ENCODE measurements at regions not wholly inside any gene's neighbourhood (a gene's known extent, or its start where the extent isn't known, plus 50 kb on each side); places are given as distances from the start of the nearest gene placed in this dataset.

GRCh38 chr18:2121224-2121623 is 450.1 kb downstream of the METTL4 start:
- no peak for DNase-seq (ENCODE audit: low spot score)
- Mint-ChIP-seq H3K27ac (no peak overlapping the region), H3K9me3 (no peaks in the 10 kb centered on the region), H3K36me3 (no peaks in the 10 kb centered on the region; the same call in 1 of the 2 replicates), H3K4me3 (no peak overlapping the region), H3K27me3 (ENCODE audit: low read depth) (no peaks in the 10 kb centered on the region), H3K4me1 (no peaks in the 10 kb centered on the region)
- TF ChIP-seq ZNF281 (CRISPR knock-in tag; IDR thresholded peaks at IDR 0.05) = no peak
- no peak for TF ChIP-seq ATF2 (CRISPR knock-in tag; IDR thresholded peaks at IDR 0.05; ENCODE audit: borderline replicate concordance, low read depth)
- TF ChIP-seq ETV6 (CRISPR knock-in tag; IDR thresholded peaks at IDR 0.05) = no peak
- no peak for TF ChIP-seq TEAD1 (CRISPR knock-in tag; IDR thresholded peaks at IDR 0.05)
- no peak for TF ChIP-seq NR3C1 (CRISPR knock-in tag; conservative IDR thresholded peaks at IDR 0.05; ENCODE audit: low read depth)
- no peak for TF ChIP-seq HMGA2 (CRISPR knock-in tag; IDR thresholded peaks at IDR 0.05)
- TF ChIP-seq GRHL2 (CRISPR knock-in tag; IDR thresholded peaks at IDR 0.05; ENCODE audit: insufficient replicate concordance, severe bottlenecking) = no peak
- TF ChIP-seq ZNF671 (CRISPR knock-in tag; IDR thresholded peaks at IDR 0.05) = no peak
- CTCF ChIA-PET = interaction anchor here (0.6 to 1.6 kb wide), 2 partner anchors 11 to 16 kb away, joined by 3 to 14 read pairs; no protein-coding TSS in a partner anchor
- no peak; the same call in 1 of the 2 replicates for ATAC-seq
- POLR2A ChIA-PET = interaction anchor here (0.6 kb wide), 1 partner anchor 37 kb away, joined by 3 read pairs; no protein-coding TSS in a partner anchor

GRCh38 chr18:2123077-2123476 is 448.2 kb downstream of the METTL4 start:
- DNase-seq (ENCODE audit: low spot score) = no peak
- CTCF ChIA-PET = no interaction called here
- peaks cover 16% of the 10 kb centered on the region for H3K9me3 Mint-ChIP-seq
- POLR2A ChIA-PET = no interaction called here
- H3K36me3 Mint-ChIP-seq = no peaks in the 10 kb centered on the region; the same call in 1 of the 2 replicates
- H3K27ac Mint-ChIP-seq = no peak overlapping the region
- no peaks in the 10 kb centered on the region; the same call in 1 of the 2 replicates for H3K27me3 Mint-ChIP-seq (ENCODE audit: low read depth)
- no peak overlapping the region for H3K4me3 Mint-ChIP-seq
- no peaks in the 10 kb centered on the region for H3K4me1 Mint-ChIP-seq
- no peak for ATAC-seq
- TF ChIP-seq AR (CRISPR knock-in tag; IDR thresholded peaks at IDR 0.05) = no peak
- TF ChIP-seq MXD4 (CRISPR knock-in tag; IDR thresholded peaks at IDR 0.05; ENCODE audit: borderline replicate concordance) = no peak
- no peak for TF ChIP-seq ZSCAN18 (CRISPR knock-in tag; IDR thresholded peaks at IDR 0.05)
- no peak for TF ChIP-seq OVOL2 (CRISPR knock-in tag; IDR thresholded peaks at IDR 0.05; ENCODE audit: borderline replicate concordance)
- TF ChIP-seq ATF1 (CRISPR knock-in tag; IDR thresholded peaks at IDR 0.05) = no peak
- TF ChIP-seq TCF7 (CRISPR knock-in tag; IDR thresholded peaks at IDR 0.05; ENCODE audit: low read depth) = no peak
- no peak for TF ChIP-seq E2F4 (CRISPR knock-in tag; IDR thresholded peaks at IDR 0.05; ENCODE audit: borderline replicate concordance, low read depth)
- TF ChIP-seq ZNF219 (CRISPR knock-in tag; IDR thresholded peaks at IDR 0.05; ENCODE audit: borderline replicate concordance) = no peak
- no peak for TF ChIP-seq PRDM15 (CRISPR knock-in tag; IDR thresholded peaks at IDR 0.05)
- TF ChIP-seq EMX1 (CRISPR knock-in tag; IDR thresholded peaks at IDR 0.05) = no peak
- no peak for TF ChIP-seq NR3C1 (CRISPR knock-in tag; conservative IDR thresholded peaks at IDR 0.05; ENCODE audit: low read depth)
- no peak for TF ChIP-seq RORB (CRISPR knock-in tag; IDR thresholded peaks at IDR 0.05)
- TF ChIP-seq ESRRA (CRISPR knock-in tag; IDR thresholded peaks at IDR 0.05; ENCODE audit: borderline replicate concordance) = no peak
- no peak for TF ChIP-seq ZNF317 (CRISPR knock-in tag; IDR thresholded peaks at IDR 0.05; ENCODE audit: borderline replicate concordance, low read depth)
- TF ChIP-seq NFATC4 (CRISPR knock-in tag; IDR thresholded peaks at IDR 0.05) = no peak

Measured in WTC11 (cell line).